A673 (cell line): ENCODE measurements at regions not wholly inside any gene's neighbourhood (a gene's known extent, or its start where the extent isn't known, plus 50 kb on each side); places are given as distances from the start of the nearest gene placed in this dataset.

Experiments used
- BruUV-seq: library from RNA; stranded (reverse); fragments of 400-500 nt; replicated peaks from 2 replicates; lab custom pipeline; 2021; lab: Mats Ljungman, UMichigan
- CTCF ChIA-PET: fragments of 300-600 bp; sonication (Branson Sonifier 250); formaldehyde crosslinking; loops from one replicate; lab custom pipeline; 2022; ENCODE audit warnings: antibody characterized with exemption; lab: Charles Lee
- POLR2A ChIA-PET: fragments of 300-600 bp; sonication (Branson Sonifier 250); formaldehyde crosslinking; loops from one replicate; lab custom pipeline; 2022; ENCODE audit warnings: antibody characterized with exemption; ENCODE audit not compliant: low non-redundant PET; lab: Charles Lee
- DNase-seq: peaks from one replicate; pipeline ENCODE4 v3.0.0-alpha.2; 2015; ENCODE audit warnings: low spot score
- H3K27ac ChIP-seq: fragments of 200-600 bp; sonication (generic); 2 replicates; pipeline ENCODE4 v1.5.1; 2016; ENCODE audit warnings: mixed run types, low read depth, mild to moderate bottlenecking, mixed read lengths, antibody characterized with exemption, low read length; ENCODE audit not compliant: poor library complexity, severe bottlenecking
- H3K27me3 ChIP-seq: fragments of 200-600 bp; sonication (generic); replicated peaks from 2 replicates; pipeline ENCODE4 v1.6.1; 2017; ENCODE audit warnings: mixed run types, low read depth, mild to moderate bottlenecking, mixed read lengths, antibody characterized with exemption, low read length; ENCODE audit not compliant: insufficient read depth, poor library complexity
- H3K36me3 ChIP-seq: fragments of 200-600 bp; sonication (generic); 2 replicates; pipeline ENCODE4 v1.6.1; 2016; ENCODE audit warnings: mixed run types, mild to moderate bottlenecking, mixed read lengths, antibody characterized with exemption, low read length; ENCODE audit not compliant: insufficient read depth, poor library complexity, severe bottlenecking
- H3K4me1 ChIP-seq: fragments of 200-600 bp; sonication (generic); 2 replicates; pipeline ENCODE4 v1.6.1; 2017; ENCODE audit warnings: mixed run types, mild to moderate bottlenecking, mixed read lengths, antibody characterized with exemption, low read length; ENCODE audit not compliant: insufficient read depth, poor library complexity, severe bottlenecking
- H3K4me3 ChIP-seq: fragments of 200-600 bp; sonication (generic); 2 replicates; pipeline ENCODE4 v1.5.1; 2016; ENCODE audit warnings: low read depth, mixed run types, mild to moderate bottlenecking, mixed read lengths, low read length; ENCODE audit not compliant: poor library complexity, severe bottlenecking
- H3K9me3 ChIP-seq: fragments of 200-600 bp; sonication (generic); 2 replicates; pipeline ENCODE4 v1.6.1; 2016; ENCODE audit warnings: mixed run types, low read depth, mild to moderate bottlenecking, mixed read lengths, antibody characterized with exemption, low read length; ENCODE audit not compliant: poor library complexity, severe bottlenecking
- EZH2 ChIP-seq: fragments of 200-600 bp; sonication (generic); IDR thresholded peaks from 2 replicates; pipeline ENCODE4 v1.6.1; 2017; ENCODE audit warnings: borderline replicate concordance, low read depth, mild to moderate bottlenecking, mixed read lengths, antibody characterized with exemption, low read length; ENCODE audit not compliant: poor library complexity, severe bottlenecking
- intact Hi-C: fragments of 100-400 bp; cut with micrococcal nuclease; formaldehyde crosslinking; loops from one replicate; pipeline ENCODE4 v1.10.0; 2022; ENCODE audit not compliant: unreplicated experiment
- TF ChIP-seq, protein P1 (sequence below): fragments of 300-800, 200-600 bp; sonication (generic); conservative IDR thresholded peaks from 2 replicates; pipeline ENCODE4 v1.5.1; 2017; ENCODE audit warnings: low read depth, mild to moderate bottlenecking, antibody characterized with exemption, low read length, moderate library complexity, mixed read lengths

DNA sequence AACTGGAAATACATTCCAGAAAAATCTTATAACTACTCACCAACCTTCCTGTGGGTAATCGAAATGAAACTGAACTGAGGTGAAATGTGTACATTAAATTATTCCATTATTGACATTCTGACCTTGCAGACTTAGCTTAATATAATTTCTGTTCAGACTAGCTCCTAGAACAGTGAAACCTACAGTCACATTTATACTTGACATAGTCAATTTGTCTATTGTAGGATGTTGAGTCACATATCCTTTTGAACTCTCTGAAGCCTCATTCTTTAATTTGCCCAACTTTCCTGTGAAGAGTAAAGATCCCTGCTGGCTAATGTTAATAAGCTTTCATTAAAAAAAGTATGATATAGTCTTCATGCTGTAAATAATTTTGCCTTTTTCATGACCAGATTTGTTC, 92.0 kb upstream of the SCEL start:
- Histone ChIP-seq H3K36me3 (no peaks in the 10 kb centered on the region), H3K4me3 (no peak overlapping the region), H3K9me3 (no peaks in the 10 kb centered on the region), H3K4me1 (peaks cover 4% of the 10 kb centered on the region), H3K27ac (no peak overlapping the region), H3K27me3 (peaks cover 4% of the 10 kb centered on the region)
- intact Hi-C loops: no loop called here
- POLR2A ChIA-PET: no interaction called here
- BruUV-seq: no TSS peak
- TF ChIP-seq, protein P1, sequence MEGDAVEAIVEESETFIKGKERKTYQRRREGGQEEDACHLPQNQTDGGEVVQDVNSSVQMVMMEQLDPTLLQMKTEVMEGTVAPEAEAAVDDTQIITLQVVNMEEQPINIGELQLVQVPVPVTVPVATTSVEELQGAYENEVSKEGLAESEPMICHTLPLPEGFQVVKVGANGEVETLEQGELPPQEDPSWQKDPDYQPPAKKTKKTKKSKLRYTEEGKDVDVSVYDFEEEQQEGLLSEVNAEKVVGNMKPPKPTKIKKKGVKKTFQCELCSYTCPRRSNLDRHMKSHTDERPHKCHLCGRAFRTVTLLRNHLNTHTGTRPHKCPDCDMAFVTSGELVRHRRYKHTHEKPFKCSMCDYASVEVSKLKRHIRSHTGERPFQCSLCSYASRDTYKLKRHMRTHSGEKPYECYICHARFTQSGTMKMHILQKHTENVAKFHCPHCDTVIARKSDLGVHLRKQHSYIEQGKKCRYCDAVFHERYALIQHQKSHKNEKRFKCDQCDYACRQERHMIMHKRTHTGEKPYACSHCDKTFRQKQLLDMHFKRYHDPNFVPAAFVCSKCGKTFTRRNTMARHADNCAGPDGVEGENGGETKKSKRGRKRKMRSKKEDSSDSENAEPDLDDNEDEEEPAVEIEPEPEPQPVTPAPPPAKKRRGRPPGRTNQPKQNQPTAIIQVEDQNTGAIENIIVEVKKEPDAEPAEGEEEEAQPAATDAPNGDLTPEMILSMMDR: no peak
- TF ChIP-seq EZH2: no peak
- no peak for DNase-seq
- CTCF ChIA-PET: no interaction called here

DNA sequence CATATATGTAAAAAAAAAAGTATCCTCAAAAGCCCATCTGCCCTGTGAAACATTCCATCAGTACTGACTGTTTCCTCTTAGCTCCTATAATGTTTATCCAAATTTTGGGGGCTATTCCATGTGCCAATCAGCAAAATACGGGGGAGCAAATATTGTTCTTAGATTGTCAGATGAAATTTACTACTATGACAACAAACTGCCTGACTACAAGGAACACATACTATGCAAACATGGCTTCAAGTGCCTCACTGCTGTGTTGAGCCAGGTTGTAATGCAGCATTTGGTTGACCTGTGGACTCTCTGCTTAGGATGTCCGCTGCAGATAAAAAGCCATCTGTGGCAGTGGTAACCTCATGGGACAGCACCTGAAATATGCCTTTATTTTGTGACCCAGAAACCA, 98.2 kb upstream of the SCEL start:
- no TSS peak for BruUV-seq
- intact Hi-C loops: no loop called here
- Histone ChIP-seq H3K27ac (no peak overlapping the region), H3K4me3 (no peak overlapping the region), H3K9me3 (no peaks in the 10 kb centered on the region), H3K4me1 (no peaks in the 10 kb centered on the region), H3K27me3 (no peaks in the 10 kb centered on the region), H3K36me3 (no peaks in the 10 kb centered on the region)
- DNase-seq: no peak
- CTCF ChIA-PET: no interaction called here
- TF ChIP-seq, protein P1: no peak
- TF ChIP-seq EZH2: no peak
- POLR2A ChIA-PET: no interaction called here

DNA sequence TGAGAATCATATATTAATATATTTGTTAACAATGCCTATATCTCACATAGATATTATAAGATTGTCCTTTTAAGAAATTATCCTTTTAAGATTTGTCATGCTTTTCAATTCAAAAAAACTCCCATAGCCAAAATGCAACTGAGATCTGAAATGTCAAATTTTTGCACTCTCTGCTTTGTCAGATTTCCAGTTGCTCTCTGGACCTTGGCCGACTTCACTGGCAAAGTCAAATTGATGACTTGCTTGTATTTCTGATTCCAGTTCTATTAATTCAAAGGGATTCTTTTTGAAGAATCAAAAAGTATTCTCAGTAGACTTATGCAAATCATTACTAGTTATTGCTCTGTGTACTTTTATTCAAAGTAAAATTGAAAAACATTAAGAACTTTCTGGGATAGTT, 101.2 kb upstream of the SCEL start:
- Histone ChIP-seq H3K27ac (no peak overlapping the region), H3K4me3 (no peak overlapping the region), H3K4me1 (no peaks in the 10 kb centered on the region), H3K36me3 (no peaks in the 10 kb centered on the region), H3K9me3 (no peaks in the 10 kb centered on the region), H3K27me3 (no peaks in the 10 kb centered on the region)
- ChIA-PET CTCF (no interaction called here), POLR2A (no interaction called here)
- TF ChIP-seq, protein P1: no peak
- no peak for TF ChIP-seq EZH2
- intact Hi-C loops: no loop called here
- BruUV-seq: no TSS peak
- DNase-seq: no peak
